GM12865 (cell line): ENCODE measurements at regions not wholly inside any gene's neighbourhood (a gene's known extent, or its start where the extent isn't known, plus 50 kb on each side); places are given as distances from the start of the nearest gene placed in this dataset.
"Not testable (repeated sequence)": the region's sequence is repeated elsewhere in the genome, so short reads cannot be mapped to it uniquely, and the experiment has no call there.

ENCODE experiments used
- DNase-seq: peaks from one replicate; pipeline ENCODE4 v3.0.0; 2010; ENCODE audit warnings: low read depth
- H3K4me3 ChIP-seq: 2 replicates; pipeline ENCODE4 v1.5.1; 2011; ENCODE audit warnings: mild to moderate bottlenecking, low read depth, low read length, control low read depth
- CTCF ChIP-seq: IDR thresholded peaks from 2 replicates; pipeline ENCODE4 v1.5.1; 2011; ENCODE audit warnings: low read length, control low read depth, low read depth, inconsistent platforms; ENCODE audit not compliant: insufficient read depth; ENCODE audit errors: missing control alignments

- no peak overlapping the region for H3K4me3 ChIP-seq
- no peak for TF ChIP-seq CTCF
- no peak for DNase-seq
Observed at GRCh38 chr5:124612023-124612422, 134.4 kb downstream of the ZNF608 start.

- not testable (repeated sequence) for H3K4me3 ChIP-seq, DNase-seq
Observed at GRCh38 chr5:124611262-124611661, 135.2 kb downstream of the ZNF608 start.

GRCh38 chr5:124609685-124610084 is 136.8 kb downstream of the ZNF608 start:
- DNase-seq, H3K4me3 ChIP-seq: not testable (repeated sequence)

GRCh38 chr5:124606543-124606942 is 139.9 kb downstream of the ZNF608 start:
- DNase-seq: no peak
- H3K4me3 ChIP-seq: no peak overlapping the region
- TF ChIP-seq CTCF: no peak

- no peak for TF ChIP-seq CTCF
- DNase-seq: no peak
- H3K4me3 ChIP-seq: no peak overlapping the region
Observed at GRCh38 chr5:124606093-124606492, 140.3 kb downstream of the ZNF608 start.

GRCh38 chr5:124605541-124605940 is 140.9 kb downstream of the ZNF608 start:
- no peak overlapping the region for H3K4me3 ChIP-seq
- DNase-seq: no peak
- no peak for TF ChIP-seq CTCF

GRCh38 chr5:124604419-124604818 is 142.0 kb downstream of the ZNF608 start:
- H3K4me3 ChIP-seq: no peak overlapping the region
- no peak for DNase-seq
- no peak for TF ChIP-seq CTCF

- no peak for DNase-seq
- no peak overlapping the region for H3K4me3 ChIP-seq
- TF ChIP-seq CTCF: no peak
Observed at GRCh38 chr5:124602925-124603650, 143.4 kb downstream of the ZNF608 start.
